Cardiac fibroblast (primary cell): ENCODE measurements at regions not wholly inside any gene's neighbourhood (a gene's known extent, or its start where the extent isn't known, plus 50 kb on each side); places are given as distances from the start of the nearest gene placed in this dataset.

Source experiments
- DNase-seq, 2 donors: peaks; one replicate each; pipeline versions ENCODE4 v3.0.0 to v3.0.0-alpha.2; 2010; ENCODE audit warnings: low read depth in 2 of 2
- H3K4me3 ChIP-seq, 2 donors: replicated peaks in 1 of 2; 1 replicate in 1 of 2; 2 replicates in 1 of 2; pipeline ENCODE4 v1.5.1; 2011; ENCODE audit warnings: low read depth in 2 of 2, low read length in 2 of 2, mild to moderate bottlenecking in 2 of 2, moderate library complexity in 1 of 2
- TF ChIP-seq, protein P1 (sequence below): IDR thresholded peaks from one replicate; pipeline ENCODE4 v1.5.1; 2011; ENCODE audit warnings: low read depth, mild to moderate bottlenecking, low read length, inconsistent platforms

- TF ChIP-seq, protein P1, sequence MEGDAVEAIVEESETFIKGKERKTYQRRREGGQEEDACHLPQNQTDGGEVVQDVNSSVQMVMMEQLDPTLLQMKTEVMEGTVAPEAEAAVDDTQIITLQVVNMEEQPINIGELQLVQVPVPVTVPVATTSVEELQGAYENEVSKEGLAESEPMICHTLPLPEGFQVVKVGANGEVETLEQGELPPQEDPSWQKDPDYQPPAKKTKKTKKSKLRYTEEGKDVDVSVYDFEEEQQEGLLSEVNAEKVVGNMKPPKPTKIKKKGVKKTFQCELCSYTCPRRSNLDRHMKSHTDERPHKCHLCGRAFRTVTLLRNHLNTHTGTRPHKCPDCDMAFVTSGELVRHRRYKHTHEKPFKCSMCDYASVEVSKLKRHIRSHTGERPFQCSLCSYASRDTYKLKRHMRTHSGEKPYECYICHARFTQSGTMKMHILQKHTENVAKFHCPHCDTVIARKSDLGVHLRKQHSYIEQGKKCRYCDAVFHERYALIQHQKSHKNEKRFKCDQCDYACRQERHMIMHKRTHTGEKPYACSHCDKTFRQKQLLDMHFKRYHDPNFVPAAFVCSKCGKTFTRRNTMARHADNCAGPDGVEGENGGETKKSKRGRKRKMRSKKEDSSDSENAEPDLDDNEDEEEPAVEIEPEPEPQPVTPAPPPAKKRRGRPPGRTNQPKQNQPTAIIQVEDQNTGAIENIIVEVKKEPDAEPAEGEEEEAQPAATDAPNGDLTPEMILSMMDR, result no peak
- H3K4me3 ChIP-seq, result no peak overlapping the region
- peak; percentile 31 to 72 for DNase-seq
Measured at GRCh38 chr3:44058022-44058867, 183.4 kb upstream of the TOPAZ1 start.

- H3K4me3 ChIP-seq, result no peak overlapping the region
- TF ChIP-seq, protein P1, result no peak
- no peak for DNase-seq
Measured at GRCh38 chr3:44058868-44059203, 182.8 kb upstream of the TOPAZ1 start.

DNA sequence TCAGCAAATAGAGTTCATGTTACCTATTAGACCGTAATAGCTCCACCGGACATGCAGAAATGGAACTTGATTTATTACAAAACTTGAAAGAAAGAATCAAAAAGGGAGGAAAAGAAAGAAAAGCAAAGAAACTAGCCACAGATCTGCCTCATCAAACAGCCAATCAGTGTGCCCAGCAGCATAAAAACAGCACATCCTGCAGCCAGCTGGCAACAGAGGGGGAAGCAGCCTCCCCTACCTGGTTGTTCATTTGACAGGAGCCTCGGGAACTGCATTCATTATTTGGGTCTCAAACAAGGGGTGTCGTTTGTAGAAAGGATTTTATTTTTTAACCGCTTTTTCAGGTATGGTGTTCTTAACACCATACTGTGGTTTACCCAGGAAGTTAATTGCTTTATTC lies 181.5 kb upstream of the TOPAZ1 start:
- H3K4me3 ChIP-seq, result no peak overlapping the region
- TF ChIP-seq, protein P1, result no peak
- DNase-seq, result no peak

GRCh38 chr3:44061268-44061667 lies 180.4 kb upstream of the TOPAZ1 start:
- no peak overlapping the region for H3K4me3 ChIP-seq
- TF ChIP-seq, protein P1, result no peak
- DNase-seq, result no peak

GRCh38 chr3:44061961-44062360 lies 179.7 kb upstream of the TOPAZ1 start:
- DNase-seq, result no peak
- TF ChIP-seq, protein P1, result no peak
- H3K4me3 ChIP-seq, result no peak overlapping the region

GRCh38 chr3:44065311-44066094 lies 176.2 kb upstream of the TOPAZ1 start:
- H3K4me3 ChIP-seq, result no peak overlapping the region
- TF ChIP-seq, protein P1, result peak; percentile 6
- peak; percentile 22 to 24 for DNase-seq
